GM06990 (cell line): ENCODE measurements at regions not wholly inside any gene's neighbourhood (a gene's known extent, or its start where the extent isn't known, plus 50 kb on each side); places are given as distances from the start of the nearest gene placed in this dataset.

Source experiments
- DNase-seq: peaks from one replicate; pipeline ENCODE4 v3.0.0-alpha.2; 2011; ENCODE audit not compliant: insufficient read length; ENCODE audit errors: extremely low read depth
- H3K27me3 ChIP-seq: replicated peaks from 2 replicates; pipeline ENCODE4 v1.6.0; 2011; ENCODE audit warnings: low read length; ENCODE audit not compliant: control insufficient read depth, insufficient read depth
- H3K36me3 ChIP-seq: 2 replicates; pipeline ENCODE4 v1.5.1; 2011; ENCODE audit warnings: low read length; ENCODE audit not compliant: control insufficient read depth, insufficient read depth
- H3K4me3 ChIP-seq: replicated peaks from 2 replicates; pipeline ENCODE4 v1.5.1; 2011; ENCODE audit warnings: low read depth, mild to moderate bottlenecking, control low read depth, low read length
- CTCF ChIP-seq: IDR thresholded peaks from 2 replicates; pipeline ENCODE4 v1.5.1; 2011; ENCODE audit warnings: low read length, control low read depth, mild to moderate bottlenecking, inconsistent platforms; ENCODE audit not compliant: insufficient read depth, poor library complexity, severe bottlenecking

GRCh38 chr18:78292618-78293380 lies 686.8 kb upstream of the SALL3 start:
- Histone ChIP-seq H3K4me3 (no peak overlapping the region), H3K36me3 (no peaks in the 10 kb centered on the region), H3K27me3 (no peaks in the 10 kb centered on the region)
- TF ChIP-seq CTCF, result no peak
- DNase-seq, result no peak

- Histone ChIP-seq H3K4me3 (no peak overlapping the region), H3K36me3 (no peaks in the 10 kb centered on the region), H3K27me3 (no peaks in the 10 kb centered on the region)
- DNase-seq, result no peak
- no peak for TF ChIP-seq CTCF
Measured at GRCh38 chr18:78293540-78293939, 686.1 kb upstream of the SALL3 start.

GRCh38 chr18:78293940-78294541 lies 685.6 kb upstream of the SALL3 start:
- TF ChIP-seq CTCF, result no peak
- no peaks in the 10 kb centered on the region for H3K27me3 ChIP-seq
- no peak for DNase-seq
- no peaks in the 10 kb centered on the region for H3K36me3 ChIP-seq
- no peak overlapping the region for H3K4me3 ChIP-seq

GRCh38 chr18:78295262-78295661 lies 684.4 kb upstream of the SALL3 start:
- Histone ChIP-seq H3K4me3 (no peak overlapping the region), H3K27me3 (no peaks in the 10 kb centered on the region), H3K36me3 (no peaks in the 10 kb centered on the region)
- no peak for DNase-seq
- TF ChIP-seq CTCF, result no peak

- no peak for TF ChIP-seq CTCF
- DNase-seq, result no peak
- Histone ChIP-seq H3K4me3 (no peak overlapping the region), H3K36me3 (no peaks in the 10 kb centered on the region), H3K27me3 (no peaks in the 10 kb centered on the region)
Measured at GRCh38 chr18:78296166-78296565, 683.5 kb upstream of the SALL3 start.
